ENCODE measurements at regions not wholly inside any gene's neighbourhood (a gene's known extent, or its start where the extent isn't known, plus 50 kb on each side); places are given as distances from the start of the nearest gene placed in this dataset.

- Histone ChIP-seq H3K36me3 (ENCODE audit: control insufficient read depth in 4 of 4, insufficient read depth in 4 of 4, low read length in 3 of 4) (no peaks in the 10 kb centered on the region), H3K4me3 (ENCODE audit: control insufficient read depth in 1 of 7, extremely low read depth in 1 of 7, insufficient read depth in 4 of 7, low read depth in 2 of 7, low read length in 6 of 7) (no peak overlapping the region), H3K27me3 (replicated peaks in 2 of 5; ENCODE audit: control insufficient read depth in 4 of 5, insufficient read depth in 5 of 5, low read length in 4 of 5) (no peaks in the 10 kb centered on the region), H3K27ac (ENCODE audit: insufficient read depth in 1 of 2, low read depth in 1 of 2, low read length in 2 of 2, poor library complexity in 1 of 2, severe bottlenecking in 2 of 2) (no peak overlapping the region), H3K4me1 (ENCODE audit: control extremely low read depth in 1 of 4, control insufficient read depth in 4 of 4, insufficient read depth in 4 of 4, low read length in 3 of 4) (no peaks in the 10 kb centered on the region), H3K9me3 (ENCODE audit: control extremely low read depth in 1 of 5, control insufficient read depth in 4 of 5, insufficient read depth in 2 of 5, low read depth in 1 of 5, low read length in 4 of 5) (no peaks in the 10 kb centered on the region)
- no peak for DNase-seq
- ChIA-PET POLR2A (no interaction called here), CTCF (no interaction called here)
- no CpG with 5 or more reads among the region's 3 CpGs for WGBS (ENCODE audit: insufficient coverage)
Measured at GRCh38 chr1:106677181-106677580, 379.3 kb upstream of the PRMT6 start.

- Histone ChIP-seq H3K9me3 (ENCODE audit: control extremely low read depth in 1 of 5, control insufficient read depth in 4 of 5, insufficient read depth in 2 of 5, low read depth in 1 of 5, low read length in 4 of 5) (no peaks in the 10 kb centered on the region), H3K4me3 (ENCODE audit: control insufficient read depth in 1 of 7, extremely low read depth in 1 of 7, insufficient read depth in 4 of 7, low read depth in 2 of 7, low read length in 6 of 7) (no peak overlapping the region), H3K27ac (ENCODE audit: insufficient read depth in 1 of 2, low read depth in 1 of 2, low read length in 2 of 2, poor library complexity in 1 of 2, severe bottlenecking in 2 of 2) (no peak overlapping the region)
Measured at GRCh38 chr1:106677721-106678120, 378.8 kb upstream of the PRMT6 start.

GRCh38 chr1:106678279-106679050 lies 378.0 kb upstream of the PRMT6 start:
- H3K27ac ChIP-seq (ENCODE audit: insufficient read depth in 1 of 2, low read depth in 1 of 2, low read length in 2 of 2, poor library complexity in 1 of 2, severe bottlenecking in 2 of 2): no peak overlapping the region
- 100% methylated on average over 3 of the region's 3 CpGs for WGBS (ENCODE audit: insufficient coverage)
- H3K4me3 ChIP-seq (ENCODE audit: control insufficient read depth in 1 of 7, extremely low read depth in 1 of 7, insufficient read depth in 4 of 7, low read depth in 2 of 7, low read length in 6 of 7): no peak overlapping the region
- ChIA-PET CTCF (no interaction called here), POLR2A (no interaction called here)
- H3K36me3 ChIP-seq (ENCODE audit: control insufficient read depth in 4 of 4, insufficient read depth in 4 of 4, low read length in 3 of 4): no peaks in the 10 kb centered on the region
- H3K9me3 ChIP-seq (ENCODE audit: control extremely low read depth in 1 of 5, control insufficient read depth in 4 of 5, insufficient read depth in 2 of 5, low read depth in 1 of 5, low read length in 4 of 5): no peaks in the 10 kb centered on the region
- H3K27me3 ChIP-seq (replicated peaks in 2 of 5; ENCODE audit: control insufficient read depth in 4 of 5, insufficient read depth in 5 of 5, low read length in 4 of 5): no peaks in the 10 kb centered on the region
- no peak for DNase-seq
- H3K4me1 ChIP-seq (ENCODE audit: control extremely low read depth in 1 of 4, control insufficient read depth in 4 of 4, insufficient read depth in 4 of 4, low read length in 3 of 4): no peaks in the 10 kb centered on the region

More at GRCh38 chr1:106677721-106678120, 378.8 kb upstream of the PRMT6 start:
- Histone ChIP-seq H3K36me3 (ENCODE audit: control insufficient read depth in 4 of 4, insufficient read depth in 4 of 4, low read length in 3 of 4) (no peaks in the 10 kb centered on the region), H3K4me1 (ENCODE audit: control extremely low read depth in 1 of 4, control insufficient read depth in 4 of 4, insufficient read depth in 4 of 4, low read length in 3 of 4) (no peaks in the 10 kb centered on the region), H3K27me3 (replicated peaks in 2 of 5; ENCODE audit: control insufficient read depth in 4 of 5, insufficient read depth in 5 of 5, low read length in 4 of 5) (no peaks in the 10 kb centered on the region)
- POLR2A ChIA-PET: no interaction called here
- 100% methylated on average over 2 of the region's 3 CpGs for WGBS (ENCODE audit: insufficient coverage)
- CTCF ChIA-PET: no interaction called here
- no peak for DNase-seq

GRCh38 chr1:106680216-106680615 lies 376.3 kb upstream of the PRMT6 start:
- CTCF ChIA-PET: no interaction called here
- Histone ChIP-seq H3K36me3 (ENCODE audit: control insufficient read depth in 4 of 4, insufficient read depth in 4 of 4, low read length in 3 of 4) (no peaks in the 10 kb centered on the region), H3K9me3 (ENCODE audit: control extremely low read depth in 1 of 5, control insufficient read depth in 4 of 5, insufficient read depth in 2 of 5, low read depth in 1 of 5, low read length in 4 of 5) (no peaks in the 10 kb centered on the region), H3K4me3 (ENCODE audit: control insufficient read depth in 1 of 7, extremely low read depth in 1 of 7, insufficient read depth in 4 of 7, low read depth in 2 of 7, low read length in 6 of 7) (no peak overlapping the region), H3K27ac (ENCODE audit: insufficient read depth in 1 of 2, low read depth in 1 of 2, low read length in 2 of 2, poor library complexity in 1 of 2, severe bottlenecking in 2 of 2) (no peak overlapping the region), H3K27me3 (replicated peaks in 2 of 5; ENCODE audit: control insufficient read depth in 4 of 5, insufficient read depth in 5 of 5, low read length in 4 of 5) (no peaks in the 10 kb centered on the region), H3K4me1 (ENCODE audit: control extremely low read depth in 1 of 4, control insufficient read depth in 4 of 4, insufficient read depth in 4 of 4, low read length in 3 of 4) (no peaks in the 10 kb centered on the region)
- WGBS (ENCODE audit: insufficient coverage): no CpG with 5 or more reads among the region's 1 CpG
- POLR2A ChIA-PET: no interaction called here
- no peak for DNase-seq

- no peaks in the 10 kb centered on the region for H3K27me3 ChIP-seq (replicated peaks in 2 of 5; ENCODE audit: control insufficient read depth in 4 of 5, insufficient read depth in 5 of 5, low read length in 4 of 5)
- H3K4me3 ChIP-seq (ENCODE audit: control insufficient read depth in 1 of 7, extremely low read depth in 1 of 7, insufficient read depth in 4 of 7, low read depth in 2 of 7, low read length in 6 of 7): no peak overlapping the region
- DNase-seq: no peak
- ChIA-PET CTCF (no interaction called here), POLR2A (no interaction called here)
- H3K4me1 ChIP-seq (ENCODE audit: control extremely low read depth in 1 of 4, control insufficient read depth in 4 of 4, insufficient read depth in 4 of 4, low read length in 3 of 4): no peaks in the 10 kb centered on the region
- no peaks in the 10 kb centered on the region for H3K9me3 ChIP-seq (ENCODE audit: control extremely low read depth in 1 of 5, control insufficient read depth in 4 of 5, insufficient read depth in 2 of 5, low read depth in 1 of 5, low read length in 4 of 5)
- H3K36me3 ChIP-seq (ENCODE audit: control insufficient read depth in 4 of 4, insufficient read depth in 4 of 4, low read length in 3 of 4): no peaks in the 10 kb centered on the region
- H3K27ac ChIP-seq (ENCODE audit: insufficient read depth in 1 of 2, low read depth in 1 of 2, low read length in 2 of 2, poor library complexity in 1 of 2, severe bottlenecking in 2 of 2): no peak overlapping the region
- 95% methylated on average over 4 of the region's 4 CpGs for WGBS (ENCODE audit: insufficient coverage)
Measured at GRCh38 chr1:106680776-106681344, 375.6 kb upstream of the PRMT6 start.

- Histone ChIP-seq H3K27ac (ENCODE audit: insufficient read depth in 1 of 2, low read depth in 1 of 2, low read length in 2 of 2, poor library complexity in 1 of 2, severe bottlenecking in 2 of 2) (no peak overlapping the region), H3K36me3 (ENCODE audit: control insufficient read depth in 4 of 4, insufficient read depth in 4 of 4, low read length in 3 of 4) (no peaks in the 10 kb centered on the region), H3K27me3 (replicated peaks in 2 of 5; ENCODE audit: control insufficient read depth in 4 of 5, insufficient read depth in 5 of 5, low read length in 4 of 5) (no peaks in the 10 kb centered on the region), H3K9me3 (ENCODE audit: control extremely low read depth in 1 of 5, control insufficient read depth in 4 of 5, insufficient read depth in 2 of 5, low read depth in 1 of 5, low read length in 4 of 5) (no peaks in the 10 kb centered on the region), H3K4me1 (ENCODE audit: control extremely low read depth in 1 of 4, control insufficient read depth in 4 of 4, insufficient read depth in 4 of 4, low read length in 3 of 4) (no peaks in the 10 kb centered on the region), H3K4me3 (ENCODE audit: control insufficient read depth in 1 of 7, extremely low read depth in 1 of 7, insufficient read depth in 4 of 7, low read depth in 2 of 7, low read length in 6 of 7) (no peak overlapping the region)
- DNase-seq: no peak
- POLR2A ChIA-PET: no interaction called here
- no CpG with 5 or more reads among the region's 3 CpGs for WGBS (ENCODE audit: insufficient coverage)
- CTCF ChIA-PET: no interaction called here
Measured at GRCh38 chr1:106681939-106682522, 374.4 kb upstream of the PRMT6 start.

GRCh38 chr1:106688446-106688845 lies 368.0 kb upstream of the PRMT6 start:
- CTCF ChIA-PET: no interaction called here
- Histone ChIP-seq H3K36me3 (ENCODE audit: control insufficient read depth in 4 of 4, insufficient read depth in 4 of 4, low read length in 3 of 4) (no peaks in the 10 kb centered on the region), H3K4me1 (ENCODE audit: control extremely low read depth in 1 of 4, control insufficient read depth in 4 of 4, insufficient read depth in 4 of 4, low read length in 3 of 4) (no peaks in the 10 kb centered on the region), H3K27me3 (replicated peaks in 2 of 5; ENCODE audit: control insufficient read depth in 4 of 5, insufficient read depth in 5 of 5, low read length in 4 of 5) (no peaks in the 10 kb centered on the region), H3K4me3 (ENCODE audit: control insufficient read depth in 1 of 7, extremely low read depth in 1 of 7, insufficient read depth in 4 of 7, low read depth in 2 of 7, low read length in 6 of 7) (no peak overlapping the region), H3K9me3 (ENCODE audit: control extremely low read depth in 1 of 5, control insufficient read depth in 4 of 5, insufficient read depth in 2 of 5, low read depth in 1 of 5, low read length in 4 of 5) (no peaks in the 10 kb centered on the region), H3K27ac (ENCODE audit: insufficient read depth in 1 of 2, low read depth in 1 of 2, low read length in 2 of 2, poor library complexity in 1 of 2, severe bottlenecking in 2 of 2) (no peak overlapping the region)
- WGBS (ENCODE audit: insufficient coverage): 100% methylated on average over 1 of the region's 3 CpGs
- DNase-seq: no peak
- POLR2A ChIA-PET: no interaction called here
